Stimulated activated naive B cell treated with anti-CD40 and anti-IgM and Interleukin-4, amounts not matched to agents 10 μg/mL and 1 μg/mL and 100 μg/mL, for 72 hours (primary cell): ENCODE measurements at regions not wholly inside any gene's neighbourhood (a gene's known extent, or its start where the extent isn't known, plus 50 kb on each side); places are given as distances from the start of the nearest gene placed in this dataset.
A peak's percentile ranks its signal among the peaks of the same experiment; 100 is the strongest.

Experiments used
- ATAC-seq, 2 donors: fragments of 150-1000 bp; cut with Tn5 transposase; replicated peaks; 2 replicates each; pipeline ENCODE4 v1.10.0; 2021; ENCODE audit warnings: moderate library complexity in 1 of 2
- DNase-seq: peaks from one replicate; pipeline ENCODE4 v3.0.0; 2021
- H3K27ac Mint-ChIP-seq: one replicate; pipeline ENCODE4 v1.8.0; 2022; ENCODE audit warnings: mild to moderate bottlenecking, mixed read lengths
- H3K27me3 Mint-ChIP-seq, 2 donors: one replicate each; pipeline ENCODE4 v1.8.0; 2022; ENCODE audit warnings: mixed read lengths in 2 of 2
- H3K36me3 Mint-ChIP-seq, 2 donors: one replicate each; pipeline ENCODE4 v1.8.0; 2022; ENCODE audit warnings: mixed read lengths in 2 of 2, mild to moderate bottlenecking in 1 of 2
- H3K4me1 Mint-ChIP-seq, 2 donors: one replicate each; pipeline ENCODE4 v1.8.0; 2022; ENCODE audit warnings: mixed read lengths in 2 of 2, mild to moderate bottlenecking in 1 of 2
- H3K4me3 Mint-ChIP-seq, 2 donors: one replicate each; pipeline ENCODE4 v1.8.0; 2022; ENCODE audit warnings: mild to moderate bottlenecking in 2 of 2, mixed read lengths in 2 of 2, moderate library complexity in 1 of 2
- H3K9me3 Mint-ChIP-seq, 2 donors: one replicate each; pipeline ENCODE4 v1.8.0; 2022; ENCODE audit warnings: mixed read lengths in 2 of 2, mild to moderate bottlenecking in 1 of 2

DNA sequence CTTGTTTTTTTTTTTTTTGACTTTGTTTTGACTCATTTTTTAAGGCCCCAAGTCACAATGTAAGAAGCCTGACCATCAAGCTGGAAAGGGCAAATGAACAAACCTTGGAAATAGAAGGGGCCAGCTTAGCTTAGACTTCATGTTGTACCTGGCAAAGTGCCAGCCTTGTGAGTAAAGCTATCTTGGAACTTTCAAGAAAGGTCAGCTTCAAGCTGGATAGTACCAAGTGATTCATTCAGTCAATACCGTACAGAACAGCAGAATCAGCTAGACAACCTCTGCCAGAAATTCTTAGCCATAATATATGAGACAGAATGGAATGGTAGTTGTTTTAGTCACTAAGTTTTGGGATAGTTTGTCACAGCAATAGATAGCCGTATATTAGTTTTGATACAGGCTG is 1492.2 kb upstream of the TENM3 start:
- peaks cover 6 to 10% of the 10 kb centered on the region in 2 donors for H3K9me3 Mint-ChIP-seq
- H3K27ac Mint-ChIP-seq: no peak overlapping the region
- no peak overlapping the region for H3K4me3 Mint-ChIP-seq
- ATAC-seq (no peak), DNase-seq (no peak)
- H3K27me3 Mint-ChIP-seq: peaks cover 0 to 3% of the 10 kb centered on the region in 2 donors
- no peaks in the 10 kb centered on the region for H3K4me1 Mint-ChIP-seq
- no peaks in the 10 kb centered on the region for H3K36me3 Mint-ChIP-seq

DNA sequence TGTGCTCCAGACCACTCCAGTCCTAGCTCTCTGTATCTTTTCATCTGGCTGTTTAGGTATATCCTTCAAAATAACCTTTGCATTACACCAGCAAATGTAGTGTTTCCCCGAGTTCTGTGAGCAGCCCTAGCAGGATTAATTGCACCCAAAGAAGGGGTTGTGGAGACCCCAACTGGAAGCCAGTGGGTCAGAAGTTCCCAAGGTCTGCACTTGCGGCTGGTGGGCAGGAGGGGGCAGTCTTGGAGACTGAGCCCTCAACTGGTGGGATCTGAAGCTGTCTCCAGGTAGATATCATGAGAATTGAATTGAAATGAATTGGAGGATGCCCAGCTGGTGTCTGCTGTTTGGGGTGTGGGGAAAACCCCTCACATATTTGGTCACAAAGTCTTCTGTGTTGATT is 1485.3 kb upstream of the TENM3 start:
- DNase-seq (no peak), ATAC-seq (peak in 1 of 2 donors; percentile 21)
- no peak overlapping the region for H3K27ac Mint-ChIP-seq
- H3K9me3 Mint-ChIP-seq: peaks cover 3 to 5% of the 10 kb centered on the region in 2 donors
- H3K4me1 Mint-ChIP-seq: no peaks in the 10 kb centered on the region
- no peaks in the 10 kb centered on the region for H3K36me3 Mint-ChIP-seq
- H3K27me3 Mint-ChIP-seq: peaks cover 0 to 3% of the 10 kb centered on the region in 2 donors
- no peak overlapping the region for H3K4me3 Mint-ChIP-seq

GRCh38 chr4:180766045-180766444 is 1477.2 kb upstream of the TENM3 start:
- Mint-ChIP-seq H3K36me3 (no peaks in the 10 kb centered on the region), H3K27ac (no peak overlapping the region), H3K4me3 (no peak overlapping the region), H3K27me3 (no peaks in the 10 kb centered on the region), H3K9me3 (no peaks in the 10 kb centered on the region), H3K4me1 (no peaks in the 10 kb centered on the region)
- DNase-seq (no peak), ATAC-seq (no peak)

- Mint-ChIP-seq H3K9me3 (no peaks in the 10 kb centered on the region), H3K27ac (no peak overlapping the region), H3K4me1 (no peaks in the 10 kb centered on the region), H3K4me3 (no peak overlapping the region), H3K36me3 (no peaks in the 10 kb centered on the region), H3K27me3 (no peaks in the 10 kb centered on the region)
- DNase-seq: no peak
- ATAC-seq: no peak
These were observed 1476.1 kb upstream of the TENM3 start for GRCh38 chr4:180766944-180767729.

- Mint-ChIP-seq H3K36me3 (no peaks in the 10 kb centered on the region), H3K27ac (no peak overlapping the region), H3K9me3 (peaks cover 0 to 4% of the 10 kb centered on the region in 2 donors), H3K4me1 (no peaks in the 10 kb centered on the region), H3K4me3 (no peak overlapping the region), H3K27me3 (no peaks in the 10 kb centered on the region)
- ATAC-seq (no peak), DNase-seq (no peak)
These were observed 1474.6 kb upstream of the TENM3 start for GRCh38 chr4:180768610-180769009.

DNA sequence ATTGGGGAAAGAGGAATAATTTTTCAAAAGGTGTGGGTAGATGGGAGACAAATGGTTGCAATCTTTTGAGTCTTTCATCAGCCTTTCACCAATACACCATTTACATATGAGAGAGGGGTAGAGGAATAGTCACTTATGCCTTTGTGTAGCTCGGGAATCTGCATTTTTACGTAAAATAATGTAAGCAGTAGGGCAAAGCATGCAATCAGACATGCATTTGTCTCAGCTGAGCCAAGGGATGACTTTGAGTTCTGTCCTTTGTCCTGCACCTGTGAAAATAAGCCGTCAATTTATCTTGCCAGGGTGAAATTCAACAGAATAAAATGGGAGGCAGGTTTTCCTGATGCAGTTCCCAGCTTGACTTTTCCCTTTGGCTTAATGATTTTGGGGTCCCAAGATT is 1473.4 kb upstream of the TENM3 start:
- DNase-seq: no peak
- Mint-ChIP-seq H3K27ac (no peak overlapping the region), H3K36me3 (no peaks in the 10 kb centered on the region), H3K4me3 (no peak overlapping the region), H3K4me1 (no peaks in the 10 kb centered on the region), H3K9me3 (peaks cover 0 to 4% of the 10 kb centered on the region in 2 donors), H3K27me3 (no peaks in the 10 kb centered on the region)
- ATAC-seq: no peak

- no peak for ATAC-seq
- no peak overlapping the region for H3K4me3 Mint-ChIP-seq
- no peaks in the 10 kb centered on the region for H3K4me1 Mint-ChIP-seq
- no peaks in the 10 kb centered on the region for H3K36me3 Mint-ChIP-seq
- H3K27ac Mint-ChIP-seq: no peak overlapping the region
- H3K27me3 Mint-ChIP-seq: no peaks in the 10 kb centered on the region
- DNase-seq: no peak
- H3K9me3 Mint-ChIP-seq: peaks cover 0 to 4% of the 10 kb centered on the region in 2 donors
These were observed 1472.9 kb upstream of the TENM3 start for GRCh38 chr4:180770265-180770664.

DNA sequence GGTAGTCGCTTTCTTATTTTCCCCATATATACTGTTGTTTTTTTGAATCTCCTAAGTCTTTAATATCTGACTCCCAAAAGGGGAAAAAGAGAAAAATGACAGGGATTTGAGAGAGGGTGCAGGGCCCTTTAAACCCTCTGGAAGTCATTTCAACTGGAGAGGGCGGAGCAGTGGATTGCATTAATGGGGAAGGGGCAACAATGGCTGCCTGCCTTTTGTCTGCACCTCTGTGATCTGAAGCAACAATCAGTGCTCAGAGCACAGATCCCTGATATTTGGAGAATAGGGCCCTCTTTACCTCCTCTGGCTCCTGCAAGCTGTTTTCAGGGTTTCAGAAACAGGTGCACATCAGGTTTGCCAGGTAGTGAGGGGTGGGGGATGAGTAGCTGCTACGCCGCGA is 1458.3 kb upstream of the TENM3 start:
- DNase-seq (no peak), ATAC-seq (no peak)
- Mint-ChIP-seq H3K27ac (no peak overlapping the region), H3K4me3 (no peak overlapping the region), H3K4me1 (no peaks in the 10 kb centered on the region), H3K36me3 (no peaks in the 10 kb centered on the region), H3K9me3 (peaks cover 0 to 7% of the 10 kb centered on the region in 2 donors), H3K27me3 (no peaks in the 10 kb centered on the region)

- Mint-ChIP-seq H3K9me3 (no peaks in the 10 kb centered on the region), H3K36me3 (no peaks in the 10 kb centered on the region), H3K4me1 (no peaks in the 10 kb centered on the region), H3K27ac (no peak overlapping the region), H3K27me3 (no peaks in the 10 kb centered on the region), H3K4me3 (no peak overlapping the region)
- ATAC-seq: no peak
- DNase-seq: no peak
These were observed 1454.5 kb upstream of the TENM3 start for GRCh38 chr4:180788729-180789128.

GRCh38 chr4:180789929-180790328 is 1453.3 kb upstream of the TENM3 start:
- no peak for DNase-seq
- H3K9me3 Mint-ChIP-seq: no peaks in the 10 kb centered on the region
- no peaks in the 10 kb centered on the region for H3K4me1 Mint-ChIP-seq
- H3K4me3 Mint-ChIP-seq: no peak overlapping the region
- H3K27me3 Mint-ChIP-seq: no peaks in the 10 kb centered on the region
- no peak for ATAC-seq
- H3K36me3 Mint-ChIP-seq: no peaks in the 10 kb centered on the region
- no peak overlapping the region for H3K27ac Mint-ChIP-seq

DNA sequence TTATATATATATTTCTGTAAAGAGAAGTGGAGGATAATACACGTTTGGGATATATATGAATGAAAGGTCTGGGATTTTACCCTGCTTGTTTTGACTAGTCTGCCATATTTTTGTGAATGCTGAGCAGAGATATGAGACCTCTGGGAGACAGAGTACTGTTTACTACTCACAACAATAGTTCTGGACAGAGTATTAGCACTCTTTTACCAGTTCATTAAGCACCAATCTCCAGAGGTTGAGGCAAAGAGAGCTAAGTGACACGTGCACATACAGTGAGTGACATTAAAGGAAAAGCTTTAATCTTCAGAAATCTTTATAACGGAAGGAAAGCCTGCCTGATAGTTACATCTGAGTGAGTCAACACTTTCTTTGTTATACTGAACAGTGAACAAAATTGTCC is 1452.7 kb upstream of the TENM3 start:
- DNase-seq (no peak), ATAC-seq (no peak)
- Mint-ChIP-seq H3K36me3 (no peaks in the 10 kb centered on the region), H3K4me1 (no peaks in the 10 kb centered on the region), H3K9me3 (no peaks in the 10 kb centered on the region), H3K4me3 (no peak overlapping the region), H3K27me3 (no peaks in the 10 kb centered on the region), H3K27ac (no peak overlapping the region)

GRCh38 chr4:180792541-180792940 is 1450.7 kb upstream of the TENM3 start:
- H3K27me3 Mint-ChIP-seq: no peaks in the 10 kb centered on the region
- DNase-seq: no peak

GRCh38 chr4:180794333-180794732 is 1448.9 kb upstream of the TENM3 start:
- Mint-ChIP-seq H3K4me3 (no peak overlapping the region), H3K9me3 (peaks cover 0 to 2% of the 10 kb centered on the region in 2 donors), H3K27me3 (no peaks in the 10 kb centered on the region), H3K36me3 (no peaks in the 10 kb centered on the region), H3K4me1 (no peaks in the 10 kb centered on the region), H3K27ac (no peak overlapping the region)
- DNase-seq (no peak), ATAC-seq (no peak)

More at GRCh38 chr4:180792541-180792940, 1450.7 kb upstream of the TENM3 start:
- Mint-ChIP-seq H3K27ac (no peak overlapping the region), H3K4me3 (no peak overlapping the region), H3K36me3 (no peaks in the 10 kb centered on the region), H3K9me3 (peaks cover 0 to 2% of the 10 kb centered on the region in 2 donors), H3K4me1 (no peaks in the 10 kb centered on the region)
- ATAC-seq: no peak

DNA sequence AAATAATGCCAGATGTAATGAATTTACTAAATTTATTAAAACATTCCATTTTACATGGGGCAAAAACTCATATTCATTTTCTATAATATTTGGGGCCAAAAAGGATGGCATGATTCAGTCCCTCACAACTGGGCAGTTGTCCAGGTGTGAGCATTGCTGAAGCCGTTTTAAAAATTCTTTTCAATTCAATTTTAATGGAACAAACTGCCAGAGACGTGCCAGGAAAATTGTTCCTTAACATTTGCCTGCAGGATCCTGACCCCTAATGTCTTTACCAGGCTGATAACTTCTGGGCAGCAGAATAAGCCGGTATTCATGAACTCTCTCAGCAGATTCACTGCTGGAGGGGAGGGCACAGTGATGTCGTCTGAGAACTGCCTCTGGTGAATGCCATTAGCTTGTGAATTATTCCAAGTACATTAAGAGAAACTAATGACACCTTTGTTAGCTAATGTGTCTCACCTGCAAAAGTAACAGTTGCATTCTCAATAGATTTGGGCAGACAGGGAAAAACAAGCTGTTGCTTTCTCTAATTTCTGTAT is 1445.1 kb upstream of the TENM3 start:
- H3K27me3 Mint-ChIP-seq: no peaks in the 10 kb centered on the region
- no peak for DNase-seq
- ATAC-seq: no peak
- H3K4me3 Mint-ChIP-seq: no peak overlapping the region
- no peaks in the 10 kb centered on the region for H3K36me3 Mint-ChIP-seq
- H3K27ac Mint-ChIP-seq: no peak overlapping the region
- peaks cover 0 to 2% of the 10 kb centered on the region in 2 donors for H3K9me3 Mint-ChIP-seq
- no peaks in the 10 kb centered on the region for H3K4me1 Mint-ChIP-seq

DNA sequence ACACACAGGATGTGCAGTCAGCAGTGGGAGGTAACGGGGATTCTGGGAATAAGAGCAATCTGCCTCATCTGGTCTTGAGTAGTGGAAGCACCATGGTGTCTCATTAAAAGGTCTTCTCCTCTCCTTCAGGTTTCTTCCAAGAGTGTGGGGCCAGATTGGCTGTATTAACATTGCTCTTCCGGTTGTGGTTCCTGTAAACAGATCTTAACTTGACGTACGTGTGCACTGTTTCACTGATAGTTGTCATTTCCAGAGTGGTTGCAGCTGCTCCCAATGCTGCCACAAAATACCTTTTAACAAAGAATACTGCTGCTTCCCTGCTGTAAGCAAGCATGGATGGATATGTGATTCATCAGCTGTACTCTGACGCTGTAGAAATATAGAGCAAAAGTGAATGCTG is 1443.4 kb upstream of the TENM3 start:
- ATAC-seq: no peak
- H3K4me1 Mint-ChIP-seq: no peaks in the 10 kb centered on the region
- no peak overlapping the region for H3K27ac Mint-ChIP-seq
- H3K9me3 Mint-ChIP-seq: peaks cover 0 to 2% of the 10 kb centered on the region in 2 donors
- no peaks in the 10 kb centered on the region for H3K27me3 Mint-ChIP-seq
- H3K36me3 Mint-ChIP-seq: no peaks in the 10 kb centered on the region
- no peak overlapping the region for H3K4me3 Mint-ChIP-seq
- no peak for DNase-seq
